Testis (tissue), 2 donors: ENCODE measurements at regions not wholly inside any gene's neighbourhood (a gene's known extent, or its start where the extent isn't known, plus 50 kb on each side); places are given as distances from the start of the nearest gene placed in this dataset.

Source experiments
- POLR2A ChIP-seq: fragments of 450-650 bp; IDR thresholded peaks from one replicate; pipeline ENCODE4 v1.6.1; 2017; ENCODE audit warnings: antibody characterized with exemption, mild to moderate bottlenecking, moderate library complexity
- TF ChIP-seq, protein P1 (sequence below), 3 experiments: fragments of 450-650 bp in 2 of 3; fragments of 200-600 bp in 1 of 3; sonication (generic) in 1 of 3; IDR thresholded peaks; one replicate each; pipeline ENCODE4 v1.5.1; 2016 to 2019; ENCODE audit warnings: antibody characterized with exemption in 3 of 3, mild to moderate bottlenecking in 2 of 3, moderate library complexity in 1 of 3

DNA sequence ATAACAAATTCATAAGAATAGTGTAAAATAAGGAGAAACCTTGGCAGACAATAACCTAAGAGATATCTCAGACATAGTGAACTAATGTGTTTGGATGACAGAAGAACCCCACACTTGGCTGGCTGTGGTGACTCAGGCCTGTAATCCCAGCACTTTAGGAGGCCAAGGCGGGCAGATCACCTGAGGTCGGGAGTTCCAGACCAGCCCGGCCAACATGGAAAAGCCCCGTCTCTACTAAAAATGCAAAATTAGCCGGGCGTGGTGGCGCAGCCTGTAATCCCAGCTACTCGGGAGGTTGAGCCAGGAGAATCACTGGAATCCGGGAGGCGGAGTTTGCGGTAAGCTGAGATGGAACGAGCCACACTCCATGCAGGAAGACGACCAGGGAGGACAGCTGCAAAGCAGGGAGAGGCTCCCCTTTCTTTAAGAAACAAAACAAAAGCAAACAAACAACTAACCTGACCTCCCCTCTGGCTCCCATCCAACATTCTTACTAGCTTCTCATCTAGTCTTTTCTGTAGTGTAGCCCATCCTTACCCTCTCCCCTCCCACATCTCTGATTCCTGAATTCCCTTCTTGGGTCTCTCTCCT lies 84.2 kb downstream of the ZNF280B start:
- TF ChIP-seq, protein P1, sequence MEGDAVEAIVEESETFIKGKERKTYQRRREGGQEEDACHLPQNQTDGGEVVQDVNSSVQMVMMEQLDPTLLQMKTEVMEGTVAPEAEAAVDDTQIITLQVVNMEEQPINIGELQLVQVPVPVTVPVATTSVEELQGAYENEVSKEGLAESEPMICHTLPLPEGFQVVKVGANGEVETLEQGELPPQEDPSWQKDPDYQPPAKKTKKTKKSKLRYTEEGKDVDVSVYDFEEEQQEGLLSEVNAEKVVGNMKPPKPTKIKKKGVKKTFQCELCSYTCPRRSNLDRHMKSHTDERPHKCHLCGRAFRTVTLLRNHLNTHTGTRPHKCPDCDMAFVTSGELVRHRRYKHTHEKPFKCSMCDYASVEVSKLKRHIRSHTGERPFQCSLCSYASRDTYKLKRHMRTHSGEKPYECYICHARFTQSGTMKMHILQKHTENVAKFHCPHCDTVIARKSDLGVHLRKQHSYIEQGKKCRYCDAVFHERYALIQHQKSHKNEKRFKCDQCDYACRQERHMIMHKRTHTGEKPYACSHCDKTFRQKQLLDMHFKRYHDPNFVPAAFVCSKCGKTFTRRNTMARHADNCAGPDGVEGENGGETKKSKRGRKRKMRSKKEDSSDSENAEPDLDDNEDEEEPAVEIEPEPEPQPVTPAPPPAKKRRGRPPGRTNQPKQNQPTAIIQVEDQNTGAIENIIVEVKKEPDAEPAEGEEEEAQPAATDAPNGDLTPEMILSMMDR (IDR thresholded peaks at IDR 0.05): no peak
- TF ChIP-seq POLR2A: no peak
